B cell (primary cell): ENCODE measurements at regions not wholly inside any gene's neighbourhood (a gene's known extent, or its start where the extent isn't known, plus 50 kb on each side); places are given as distances from the start of the nearest gene placed in this dataset.

Experiments
- ATAC-seq: fragments of 200-7000 bp; cut with Tn5 transposase; one replicate; pipeline ENCODE4 v1.10.0; 2021; ENCODE audit warnings: low read depth, mild to moderate bottlenecking, moderate number of reproducible peaks, moderate library complexity
- CTCF ChIA-PET: fragments of 350-600 bp; sonication (Branson Sonifier 250); formaldehyde crosslinking; loops from one replicate; lab custom pipeline; 2021; ENCODE audit warnings: antibody characterized with exemption, inconsistent platforms; lab: Charles Lee
- POLR2A ChIA-PET: fragments of 350-600 bp; sonication (Branson Sonifier 250); formaldehyde crosslinking; loops from one replicate; lab custom pipeline; 2021; ENCODE audit warnings: antibody characterized with exemption; lab: Charles Lee
- DNase-seq: peaks from one replicate; pipeline ENCODE4 v3.0.0; 2013
- H2AFZ ChIP-seq: 2 replicates; pipeline ENCODE4 v1.6.1; 2012; ENCODE audit warnings: mild to moderate bottlenecking, low read depth, low read length; ENCODE audit not compliant: insufficient read depth, poor library complexity, severe bottlenecking
- H3K27ac ChIP-seq, 2 donors: 1 replicate in 1 of 2; 2 replicates in 1 of 2; pipeline ENCODE4 v1.5.1; 2012 to 2013; ENCODE audit warnings: low read length in 2 of 2, mild to moderate bottlenecking in 2 of 2, moderate library complexity in 1 of 2
- H3K27me3 ChIP-seq, 4 experiments: fragments of 200-600 bp in 1 of 4; sonication (generic) in 1 of 4; replicated peaks in 1 of 4; 1 replicate in 2 of 4; 2 replicates in 2 of 4; pipeline versions ENCODE4 v1.6.1 to v1.7.0; 2013 to 2016; ENCODE audit warnings: low read length in 3 of 4, mild to moderate bottlenecking in 2 of 4, mixed read lengths in 1 of 4, moderate library complexity in 1 of 4; ENCODE audit not compliant: insufficient read depth in 4 of 4, control insufficient read depth in 3 of 4; ENCODE audit errors: control extremely low read depth in 1 of 4
- H3K36me3 ChIP-seq, 2 experiments: replicated peaks in 1 of 2; 1 replicate in 1 of 2; 2 replicates in 1 of 2; pipeline versions ENCODE4 v1.6.1 to v1.7.1; 2013; ENCODE audit warnings: low read length in 1 of 2; ENCODE audit not compliant: insufficient read depth in 2 of 2, control insufficient read depth in 1 of 2; ENCODE audit errors: control extremely low read depth in 1 of 2, extremely low read depth in 1 of 2
- H3K4me1 ChIP-seq, 2 donors: fragments of 200-600 bp in 1 of 2; sonication (generic) in 1 of 2; 1 replicate in 1 of 2; 2 replicates in 1 of 2; pipeline versions ENCODE4 v1.5.1 to v1.6.1; 2013 to 2017; ENCODE audit warnings: low read length in 2 of 2; ENCODE audit not compliant: control insufficient read depth in 2 of 2, insufficient read depth in 2 of 2
- H3K4me2 ChIP-seq: replicated peaks from 2 replicates; pipeline ENCODE3; 2012; ENCODE audit warnings: mild to moderate bottlenecking, low read depth, low read length; ENCODE audit not compliant: poor library complexity, severe bottlenecking
- H3K4me3 ChIP-seq, 5 experiments: fragments of 200-600 bp in 1 of 5; sonication (generic) in 1 of 5; 1 replicate in 3 of 5; 2 replicates in 2 of 5; pipeline versions ENCODE4 v1.5.1 to v1.7.0; 2011 to 2016; ENCODE audit warnings: low read length in 4 of 5, mild to moderate bottlenecking in 4 of 5, low read depth in 2 of 5, control low read depth in 1 of 5, moderate library complexity in 1 of 5; ENCODE audit not compliant: insufficient read depth in 1 of 5; ENCODE audit errors: control extremely low read depth in 1 of 5, extremely low read depth in 1 of 5
- H3K79me2 ChIP-seq: fragments of 200-600 bp; sonication (generic); one replicate; pipeline ENCODE4 v1.6.0; 2016; ENCODE audit warnings: low read length; ENCODE audit not compliant: control insufficient read depth, insufficient read depth
- H3K9ac ChIP-seq: fragments of 200-600 bp; sonication (generic); 2 replicates; pipeline ENCODE4 v1.6.1; 2017; ENCODE audit warnings: mild to moderate bottlenecking, low read length, moderate library complexity
- H3K9me3 ChIP-seq, 3 donors: one replicate each; pipeline versions ENCODE4 v1.6.1 to v1.7.1; 2013; ENCODE audit warnings: low read length in 2 of 3; ENCODE audit not compliant: control insufficient read depth in 2 of 3, insufficient read depth in 1 of 3; ENCODE audit errors: control extremely low read depth in 1 of 3
- H4K20me1 ChIP-seq: 2 replicates; pipeline ENCODE4 v1.6.0; 2012; ENCODE audit warnings: mild to moderate bottlenecking, low read length; ENCODE audit not compliant: insufficient read depth, control insufficient read depth, poor library complexity, severe bottlenecking
- H3K27ac Mint-ChIP-seq: one replicate; pipeline ENCODE4 v1.8.0; 2021; ENCODE audit warnings: mixed read lengths
- H3K27me3 Mint-ChIP-seq: one replicate; pipeline ENCODE4 v1.8.0; 2021; ENCODE audit warnings: mixed read lengths
- H3K4me1 Mint-ChIP-seq: one replicate; pipeline ENCODE4 v1.8.0; 2021; ENCODE audit warnings: mixed read lengths
- H3K4me3 Mint-ChIP-seq: one replicate; pipeline ENCODE4 v1.8.0; 2021; ENCODE audit warnings: mixed read lengths
- H3K9me3 Mint-ChIP-seq: one replicate; pipeline ENCODE4 v1.8.0; 2022; ENCODE audit warnings: mixed read lengths; ENCODE audit not compliant: insufficient read depth
- CTCF ChIP-seq: fragments of 200-600 bp; IDR thresholded peaks from one replicate; pipeline ENCODE4 v1.8.0; 2022; ENCODE audit warnings: antibody characterized with exemption, mild to moderate bottlenecking
- EZH2 ChIP-seq: IDR thresholded peaks from 2 replicates; pipeline ENCODE4 v1.6.1; 2012; ENCODE audit warnings: borderline replicate concordance, low read depth, mild to moderate bottlenecking, moderate library complexity, low read length; ENCODE audit not compliant: insufficient read depth, poor library complexity, severe bottlenecking
- WGBS: methylation state at CpG from one replicate; pipeline ENCODE4 v1.1.5; 2013; ENCODE audit warnings: missing lambda C conversion rate; ENCODE audit not compliant: insufficient coverage; 5-methylcytosine and 5-hydroxymethylcytosine counted together
- intact Hi-C: fragments of 100-400 bp; cut with micrococcal nuclease; formaldehyde crosslinking; loops from one replicate; pipeline ENCODE4 v1.10.0; 2022

GRCh38 chr2:22842205-22842869, 542.6 kb upstream of the KLHL29 start:
- Mint-ChIP-seq H3K9me3 (no peaks in the 10 kb centered on the region), H3K27me3 (no peaks in the 10 kb centered on the region), H3K27ac (no peak overlapping the region), H3K4me1 (no peaks in the 10 kb centered on the region), H3K4me3 (no peak overlapping the region)
- Histone ChIP-seq H3K79me2 (no peaks in the 10 kb centered on the region), H3K4me2 (no peak overlapping the region), H2AFZ (no peak overlapping the region), H3K9me3 (no peaks in the 10 kb centered on the region), H3K36me3 (no peaks in the 10 kb centered on the region), H4K20me1 (no peaks in the 10 kb centered on the region), H3K4me1 (no peaks in the 10 kb centered on the region), H3K4me3 (no peak overlapping the region), H3K9ac (no peak overlapping the region), H3K27ac (no peak overlapping the region), H3K27me3 (no peaks in the 10 kb centered on the region)
- intact Hi-C loops: no loop called here
- TF ChIP-seq EZH2 (no peak), CTCF (no peak)
- ChIA-PET POLR2A (no interaction called here), CTCF (no interaction called here)
- DNase-seq (no peak), ATAC-seq (no peak)
- WGBS: 100% methylated on average over 1 of the region's 5 CpGs

DNA sequence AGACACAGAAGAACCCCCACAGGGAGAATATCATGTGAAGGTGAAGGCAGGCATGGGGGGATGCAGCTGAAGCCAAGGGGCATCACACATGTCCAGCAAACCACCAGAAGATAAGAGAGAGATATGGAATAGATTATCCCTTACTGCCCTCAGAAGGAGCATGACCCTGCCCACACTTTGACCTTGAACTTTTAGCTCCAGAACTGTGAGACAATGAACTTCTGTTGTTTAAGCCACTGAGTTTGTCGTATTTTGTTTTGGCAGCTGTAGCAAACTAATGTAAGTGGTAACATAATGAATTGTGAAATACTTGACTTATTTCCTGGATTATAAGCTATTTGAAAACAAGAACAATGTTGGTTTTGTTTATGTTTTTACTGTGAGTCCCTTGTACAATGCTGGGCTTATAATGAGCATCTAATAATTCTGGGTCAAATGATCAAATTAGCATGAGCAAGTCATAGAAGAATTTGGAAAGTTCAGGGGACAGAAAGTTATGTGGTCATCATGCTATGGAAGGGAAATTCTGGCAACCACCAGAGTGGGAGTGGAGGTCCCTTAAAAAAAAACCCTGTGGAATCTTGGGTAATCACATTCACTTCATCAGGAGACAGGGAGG, 541.0 kb upstream of the KLHL29 start:
- Mint-ChIP-seq H3K9me3 (no peaks in the 10 kb centered on the region), H3K4me3 (no peak overlapping the region), H3K27me3 (no peaks in the 10 kb centered on the region), H3K27ac (no peak overlapping the region), H3K4me1 (no peaks in the 10 kb centered on the region)
- intact Hi-C loops: no loop called here
- WGBS: no CpG with 5 or more reads among the region's 1 CpG
- Histone ChIP-seq H3K4me1 (no peaks in the 10 kb centered on the region), H3K4me3 (no peak overlapping the region), H3K27ac (no peak overlapping the region), H3K9me3 (no peaks in the 10 kb centered on the region), H3K27me3 (no peaks in the 10 kb centered on the region), H3K4me2 (no peak overlapping the region), H3K79me2 (no peaks in the 10 kb centered on the region), H4K20me1 (no peaks in the 10 kb centered on the region), H3K9ac (no peak overlapping the region), H3K36me3 (no peaks in the 10 kb centered on the region), H2AFZ (no peak overlapping the region)
- no peak for TF ChIP-seq EZH2
- no peak for TF ChIP-seq CTCF
- ChIA-PET POLR2A (no interaction called here), CTCF (no interaction called here)
- ATAC-seq: no peak
- no peak for DNase-seq
